ENCODE measurements at regions not wholly inside any gene's neighbourhood (a gene's known extent, or its start where the extent isn't known, plus 50 kb on each side); places are given as distances from the start of the nearest gene placed in this dataset.

GRCh38 chr17:33561569-33562334, 268.7 kb upstream of the ASIC2 start:
- TF ChIP-seq GATA3 (IDR thresholded peaks at IDR 0.05; ENCODE audit: low read depth, low read length) (no peak), GATA2 (IDR thresholded peaks at IDR 0.05; ENCODE audit: low read depth, low read length) (no peak)
